WTC11 (cell line): ENCODE measurements at regions not wholly inside any gene's neighbourhood (a gene's known extent, or its start where the extent isn't known, plus 50 kb on each side); places are given as distances from the start of the nearest gene placed in this dataset.

Source experiments
- ATAC-seq: fragments of 200-7000 bp; cut with Tn5 transposase; 2 replicates; pipeline ENCODE4 v1.10.0; 2021; ENCODE audit warnings: mild to moderate bottlenecking, moderate library complexity
- CTCF ChIA-PET: fragments of 300-600 bp; sonication (Branson Sonifier 250); formaldehyde crosslinking; loops from one replicate; lab custom pipeline; 2021; ENCODE audit warnings: antibody characterized with exemption; lab: Charles Lee
- POLR2A ChIA-PET: fragments of 350-600 bp; sonication (Branson Sonifier 250); formaldehyde crosslinking; loops from one replicate; lab custom pipeline; 2021; ENCODE audit warnings: antibody characterized with exemption; lab: Charles Lee
- DNase-seq: peaks from one replicate; pipeline ENCODE4 v3.0.0; 2021; ENCODE audit warnings: low spot score
- H3K27ac Mint-ChIP-seq: 2 replicates; pipeline ENCODE4 v1.8.0; 2021; ENCODE audit warnings: mixed read lengths
- H3K27me3 Mint-ChIP-seq: 2 replicates; pipeline ENCODE4 v1.8.0; 2021; ENCODE audit warnings: low read depth, mild to moderate bottlenecking, moderate library complexity, mixed read lengths
- H3K36me3 Mint-ChIP-seq: 2 replicates; pipeline ENCODE4 v1.8.0; 2021; ENCODE audit warnings: mixed read lengths
- H3K4me1 Mint-ChIP-seq: 2 replicates; pipeline ENCODE4 v1.8.0; 2022; ENCODE audit warnings: mixed read lengths
- H3K4me3 Mint-ChIP-seq: 2 replicates; pipeline ENCODE4 v1.8.0; 2021; ENCODE audit warnings: mild to moderate bottlenecking, moderate library complexity, mixed read lengths
- H3K9me3 Mint-ChIP-seq: 2 replicates; pipeline ENCODE4 v1.8.0; 2021; ENCODE audit warnings: mixed read lengths
- CBFB ChIP-seq: sonication (generic); formaldehyde crosslinking; IDR thresholded peaks from 2 replicates; pipeline ENCODE4 v1.8.1; 2022; ENCODE audit warnings: mild to moderate bottlenecking, low read depth, missing genetic modification reagents
- CTCF ChIP-seq: fragments of 200-600 bp; IDR thresholded peaks from 2 replicates; pipeline ENCODE4 v1.8.0; 2022; ENCODE audit warnings: antibody characterized with exemption
- E2F1 ChIP-seq: sonication (generic); formaldehyde crosslinking; IDR thresholded peaks from 2 replicates; pipeline ENCODE4 v1.8.0; 2022; ENCODE audit warnings: mild to moderate bottlenecking, missing genetic modification reagents
- FOXP4 ChIP-seq: sonication (generic); formaldehyde crosslinking; IDR thresholded peaks from 2 replicates; pipeline ENCODE4 v1.8.0; 2022; ENCODE audit warnings: mild to moderate bottlenecking, missing genetic modification reagents
- HMGXB4 ChIP-seq: sonication (generic); formaldehyde crosslinking; IDR thresholded peaks from 2 replicates; pipeline ENCODE4 v1.8.1; 2023; ENCODE audit warnings: mild to moderate bottlenecking, moderate library complexity, missing genetic modification reagents
- IRF1 ChIP-seq: sonication (generic); formaldehyde crosslinking; IDR thresholded peaks from 2 replicates; pipeline ENCODE4 v1.8.0; 2023; ENCODE audit warnings: missing genetic modification reagents
- KAT7 ChIP-seq: sonication (generic); formaldehyde crosslinking; IDR thresholded peaks from 2 replicates; pipeline ENCODE4 v1.8.1; 2023; ENCODE audit warnings: missing genetic modification reagents, mild to moderate bottlenecking, borderline replicate concordance
- MLX ChIP-seq: sonication (generic); formaldehyde crosslinking; IDR thresholded peaks from 2 replicates; pipeline ENCODE4 v1.8.1; 2023; ENCODE audit warnings: mild to moderate bottlenecking, missing genetic modification reagents, moderate library complexity
- NR3C1 ChIP-seq: sonication (generic); formaldehyde crosslinking; conservative IDR thresholded peaks from 2 replicates; pipeline ENCODE4 v1.8.1; 2023; ENCODE audit warnings: low read depth, mild to moderate bottlenecking, missing genetic modification reagents
- OVOL2 ChIP-seq: fragments of 250-450 bp; sonication (Bioruptor Pico); IDR thresholded peaks from 2 replicates; pipeline ENCODE4 v1.9.0; 2021; ENCODE audit warnings: mild to moderate bottlenecking, borderline replicate concordance
- PRDM15 ChIP-seq: sonication (generic); formaldehyde crosslinking; IDR thresholded peaks from 2 replicates; pipeline ENCODE4 v1.8.0; 2022; ENCODE audit warnings: missing genetic modification reagents
- SOX15 ChIP-seq: fragments of 250-450 bp; sonication (Bioruptor Pico); IDR thresholded peaks from 2 replicates; pipeline ENCODE4 v1.9.0; 2021; ENCODE audit warnings: mild to moderate bottlenecking
- TEAD1 ChIP-seq: sonication (generic); formaldehyde crosslinking; IDR thresholded peaks from 2 replicates; pipeline ENCODE4 v1.8.0; 2022; ENCODE audit warnings: mild to moderate bottlenecking, missing genetic modification reagents
- ZBTB21 ChIP-seq: sonication (generic); formaldehyde crosslinking; IDR thresholded peaks from 2 replicates; pipeline ENCODE4 v1.8.1; 2023; ENCODE audit warnings: mild to moderate bottlenecking, missing genetic modification reagents, borderline replicate concordance
- ZNF121 ChIP-seq: sonication (generic); formaldehyde crosslinking; IDR thresholded peaks from 2 replicates; pipeline ENCODE4 v1.8.0; 2023; ENCODE audit warnings: missing genetic modification reagents
- ZNF281 ChIP-seq: sonication (generic); formaldehyde crosslinking; IDR thresholded peaks from 2 replicates; pipeline ENCODE4 v1.8.0; 2023; ENCODE audit warnings: mild to moderate bottlenecking, missing genetic modification reagents
- ZNF416 ChIP-seq: fragments of 250-450 bp; sonication (Bioruptor Pico); IDR thresholded peaks from 2 replicates; pipeline ENCODE4 v1.9.0; 2021; ENCODE audit warnings: mild to moderate bottlenecking, inconsistent platforms

GRCh38 chr4:77445823-77446222, 159.8 kb upstream of the CXCL13 start:
- Mint-ChIP-seq H3K27me3 (peaks cover 2% of the 10 kb centered on the region), H3K9me3 (no peaks in the 10 kb centered on the region), H3K27ac (no peak overlapping the region), H3K4me1 (no peaks in the 10 kb centered on the region), H3K4me3 (no peak overlapping the region), H3K36me3 (no peaks in the 10 kb centered on the region)
- no peak for TF ChIP-seq E2F1 (CRISPR knock-in tag)
- TF ChIP-seq FOXP4 (CRISPR knock-in tag) = no peak
- TF ChIP-seq KAT7 (CRISPR knock-in tag) = no peak
- TF ChIP-seq CBFB (CRISPR knock-in tag) = no peak
- TF ChIP-seq PRDM15 (CRISPR knock-in tag) = no peak
- no peak for TF ChIP-seq ZNF121 (CRISPR knock-in tag)
- TF ChIP-seq HMGXB4 (CRISPR knock-in tag) = no peak
- TF ChIP-seq OVOL2 (CRISPR knock-in tag) = no peak
- no peak for TF ChIP-seq MLX (CRISPR knock-in tag)
- no peak for TF ChIP-seq ZNF416 (CRISPR knock-in tag)
- no peak for TF ChIP-seq ZBTB21 (CRISPR knock-in tag)
- TF ChIP-seq ZNF281 (CRISPR knock-in tag) = no peak
- TF ChIP-seq IRF1 (CRISPR knock-in tag) = no peak
- no peak for TF ChIP-seq CTCF
- TF ChIP-seq SOX15 = no peak
- TF ChIP-seq TEAD1 (CRISPR knock-in tag) = no peak
- TF ChIP-seq NR3C1 (CRISPR knock-in tag) = no peak
- ATAC-seq (no peak), DNase-seq (no peak)
- POLR2A ChIA-PET = no interaction called here
- CTCF ChIA-PET = no interaction called here
